Immature natural killer cell (primary cell): ENCODE measurements at regions not wholly inside any gene's neighbourhood (a gene's known extent, or its start where the extent isn't known, plus 50 kb on each side); places are given as distances from the start of the nearest gene placed in this dataset.

Source experiments
- DNase-seq, 3 donors: peaks; one replicate each; pipeline ENCODE4 v3.0.0; 2022; ENCODE audit warnings: mixed read lengths in 1 of 3
- H3K27ac Mint-ChIP-seq, 6 donors: one replicate each; pipeline ENCODE4 v1.8.0; 2020; ENCODE audit warnings: mixed read lengths in 6 of 6, mild to moderate bottlenecking in 5 of 6, inconsistent platforms in 4 of 6, moderate library complexity in 3 of 6
- H3K27me3 Mint-ChIP-seq, 3 donors: one replicate each; pipeline ENCODE4 v1.8.0; 2020 to 2021; ENCODE audit warnings: low read depth in 3 of 3, mild to moderate bottlenecking in 3 of 3, mixed read lengths in 3 of 3, moderate library complexity in 3 of 3, inconsistent platforms in 1 of 3
- H3K36me3 Mint-ChIP-seq, 3 donors: one replicate each; pipeline ENCODE4 v1.8.0; 2020; ENCODE audit warnings: mixed read lengths in 3 of 3, inconsistent platforms in 2 of 3, mild to moderate bottlenecking in 2 of 3
- H3K4me1 Mint-ChIP-seq, 2 donors: one replicate each; pipeline ENCODE4 v1.8.0; 2020; ENCODE audit warnings: inconsistent platforms in 2 of 2, mild to moderate bottlenecking in 2 of 2, mixed read lengths in 2 of 2, moderate library complexity in 1 of 2
- H3K4me3 Mint-ChIP-seq, 5 donors: one replicate each; pipeline ENCODE4 v1.8.0; 2020; ENCODE audit warnings: mild to moderate bottlenecking in 5 of 5, mixed read lengths in 5 of 5, inconsistent platforms in 3 of 5, moderate library complexity in 3 of 5
- H3K9me3 Mint-ChIP-seq, 6 donors: one replicate each; pipeline ENCODE4 v1.8.0; 2020; ENCODE audit warnings: mild to moderate bottlenecking in 6 of 6, mixed read lengths in 6 of 6, inconsistent platforms in 4 of 6, moderate library complexity in 3 of 6

DNA sequence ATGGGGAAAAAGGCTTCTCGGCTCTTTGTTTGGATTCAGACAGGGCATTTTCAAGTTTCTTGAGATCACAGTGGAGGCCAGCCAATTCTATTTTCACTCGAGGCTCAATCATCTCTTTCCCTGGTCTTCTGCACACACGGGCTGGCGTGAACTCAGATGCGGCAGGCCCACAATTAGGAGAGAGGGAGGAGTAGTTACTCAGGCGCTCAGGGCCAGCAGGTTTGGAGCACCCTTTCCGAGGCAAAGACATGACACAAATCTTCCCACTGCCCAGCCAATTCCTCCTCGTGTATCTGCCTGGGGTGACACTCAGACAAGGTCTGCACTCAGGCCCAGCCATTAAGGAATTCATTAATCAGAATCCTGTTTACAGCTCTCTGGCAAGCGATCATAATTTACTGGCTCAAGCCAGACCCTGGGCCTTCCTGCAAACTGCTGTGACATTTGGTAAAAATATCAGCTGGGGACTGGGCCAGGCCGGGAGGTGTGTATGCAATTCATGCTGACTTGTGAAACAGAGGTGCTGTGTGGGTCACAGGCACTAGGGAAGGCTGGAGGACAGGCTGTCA lies 68.1 kb upstream of the TLE3 start:
- H3K4me3 Mint-ChIP-seq: no peak overlapping the region
- H3K36me3 Mint-ChIP-seq: peaks cover 0 to 3% (median 0%) of the 10 kb centered on the region in 3 donors
- DNase-seq: no peak
- H3K27ac Mint-ChIP-seq: no peak overlapping the region
- no peaks in the 10 kb centered on the region for H3K9me3 Mint-ChIP-seq
- peaks cover 4 to 11% (median 10%) of the 10 kb centered on the region in 3 donors for H3K27me3 Mint-ChIP-seq
- H3K4me1 Mint-ChIP-seq: no peaks in the 10 kb centered on the region

DNA sequence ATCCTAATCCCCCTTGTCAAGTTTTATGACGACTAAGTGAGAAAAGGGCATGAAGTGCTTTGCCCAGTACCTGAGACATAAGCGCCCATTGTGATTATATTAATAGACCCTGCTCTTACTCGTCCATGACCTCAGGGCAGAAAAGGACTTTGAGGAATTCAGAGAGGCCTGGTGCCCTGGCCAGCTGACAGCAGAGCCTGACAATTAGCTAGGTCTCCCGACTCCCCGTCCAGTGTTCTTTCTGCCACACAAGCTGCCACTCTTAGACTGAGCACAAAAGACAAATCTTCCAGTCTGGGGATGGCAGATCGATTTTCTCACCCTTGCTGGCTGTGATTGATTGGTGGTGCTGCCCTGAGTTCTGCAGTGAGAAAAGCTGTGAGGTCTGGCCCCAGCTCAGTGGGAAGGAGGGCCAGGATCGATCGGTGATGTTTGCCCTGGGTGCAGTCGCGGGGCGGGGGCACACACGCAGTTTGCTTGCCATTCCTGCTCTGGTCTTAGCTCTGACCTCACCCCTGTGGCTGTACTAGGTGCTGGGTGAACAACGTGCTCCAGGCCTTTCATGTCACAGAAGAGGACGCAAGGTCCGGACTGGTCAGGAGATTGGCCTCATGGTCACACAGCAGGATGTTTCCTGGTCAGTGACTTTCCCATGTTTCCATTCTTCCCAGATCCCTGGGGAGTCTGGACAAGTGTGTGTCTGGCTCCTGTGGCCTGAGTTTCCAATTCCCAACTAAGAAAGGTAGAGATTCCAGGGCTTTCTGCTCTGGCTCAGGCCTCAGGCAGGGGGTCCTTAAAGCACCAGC lies 67.4 kb upstream of the TLE3 start:
- Mint-ChIP-seq H3K27ac (no peak overlapping the region), H3K27me3 (peaks cover 2 to 15% (median 10%) of the 10 kb centered on the region in 3 donors), H3K4me1 (no peaks in the 10 kb centered on the region), H3K9me3 (no peaks in the 10 kb centered on the region), H3K4me3 (no peak overlapping the region), H3K36me3 (peaks cover 0 to 3% (median 0%) of the 10 kb centered on the region in 3 donors)
- no peak for DNase-seq

- Mint-ChIP-seq H3K27ac (no peak overlapping the region), H3K36me3 (peaks cover 0 to 3% (median 0%) of the 10 kb centered on the region in 3 donors), H3K4me1 (no peaks in the 10 kb centered on the region), H3K27me3 (peaks cover 6 to 23% (median 10%) of the 10 kb centered on the region in 3 donors), H3K4me3 (no peak overlapping the region), H3K9me3 (no peaks in the 10 kb centered on the region)
- no peak for DNase-seq
These were observed 66.6 kb upstream of the TLE3 start for GRCh38 chr15:70164156-70164900.

GRCh38 chr15:70160803-70161565 lies 63.3 kb upstream of the TLE3 start:
- no peak for DNase-seq
- no peaks in the 10 kb centered on the region for H3K4me1 Mint-ChIP-seq
- no peak overlapping the region for H3K4me3 Mint-ChIP-seq
- no peak overlapping the region for H3K27ac Mint-ChIP-seq
- H3K9me3 Mint-ChIP-seq: no peaks in the 10 kb centered on the region
- H3K27me3 Mint-ChIP-seq: peaks cover 12 to 21% (median 17%) of the 10 kb centered on the region in 3 donors
- peaks cover 0 to 3% (median 0%) of the 10 kb centered on the region in 3 donors for H3K36me3 Mint-ChIP-seq

- peaks cover 0 to 3% (median 0%) of the 10 kb centered on the region in 3 donors for H3K36me3 Mint-ChIP-seq
- H3K4me3 Mint-ChIP-seq: no peak overlapping the region
- no peak for DNase-seq
- H3K27me3 Mint-ChIP-seq: peaks cover 12 to 17% (median 15%) of the 10 kb centered on the region in 3 donors
- no peaks in the 10 kb centered on the region for H3K9me3 Mint-ChIP-seq
- H3K4me1 Mint-ChIP-seq: no peaks in the 10 kb centered on the region
- no peak overlapping the region for H3K27ac Mint-ChIP-seq
These were observed 62.5 kb upstream of the TLE3 start for GRCh38 chr15:70160267-70160666.

- Mint-ChIP-seq H3K9me3 (no peaks in the 10 kb centered on the region), H3K27me3 (peaks cover 14 to 18% (median 17%) of the 10 kb centered on the region in 3 donors), H3K4me3 (no peak overlapping the region), H3K36me3 (peaks cover 0 to 3% (median 0%) of the 10 kb centered on the region in 3 donors), H3K27ac (no peak overlapping the region), H3K4me1 (no peaks in the 10 kb centered on the region)
- no peak for DNase-seq
These were observed 61.9 kb upstream of the TLE3 start for GRCh38 chr15:70159713-70160009.

DNA sequence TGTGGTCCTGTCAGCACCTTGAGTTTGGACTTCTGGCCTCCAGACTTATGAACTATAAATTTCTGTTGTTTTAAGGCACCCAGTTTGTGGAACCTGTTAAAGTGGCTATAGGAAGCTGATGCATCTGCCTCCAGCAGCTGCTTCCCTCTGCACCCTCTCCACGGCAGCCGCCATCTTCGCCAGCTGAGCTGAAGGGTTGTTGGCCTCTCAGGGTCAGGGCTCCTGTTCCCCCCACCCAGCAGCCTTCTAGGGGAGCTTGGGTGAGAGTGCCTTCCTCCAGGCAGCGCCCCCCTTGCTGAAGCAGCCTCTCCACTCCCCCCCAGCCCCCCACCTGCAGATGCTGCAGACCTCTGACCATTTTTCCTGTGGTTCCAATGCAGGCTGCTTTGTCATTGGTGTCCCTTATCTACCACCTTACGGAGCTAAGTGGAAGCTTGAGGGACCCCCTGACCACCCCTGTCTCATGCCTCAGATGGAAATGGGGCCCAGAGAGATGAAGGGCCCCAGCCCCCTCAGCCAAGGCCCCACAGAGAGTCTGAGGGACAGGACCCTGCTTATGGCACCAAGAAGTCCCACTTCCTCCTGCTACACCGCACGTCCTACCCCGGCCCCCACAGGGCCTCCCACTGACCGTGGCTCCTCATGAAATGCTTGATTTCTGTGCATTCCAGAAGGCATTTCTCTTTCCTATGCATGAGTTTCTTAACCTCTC lies 61.4 kb upstream of the TLE3 start:
- Mint-ChIP-seq H3K4me3 (no peak overlapping the region), H3K27ac (no peak overlapping the region), H3K36me3 (peaks cover 0 to 3% (median 0%) of the 10 kb centered on the region in 3 donors), H3K27me3 (peaks cover 14 to 23% (median 17%) of the 10 kb centered on the region in 3 donors), H3K9me3 (no peaks in the 10 kb centered on the region), H3K4me1 (no peaks in the 10 kb centered on the region)
- DNase-seq: no peak

GRCh38 chr15:70158309-70159000 lies 60.7 kb upstream of the TLE3 start:
- Mint-ChIP-seq H3K36me3 (peaks cover 0 to 3% (median 0%) of the 10 kb centered on the region in 3 donors), H3K27ac (no peak overlapping the region), H3K4me3 (no peak overlapping the region), H3K4me1 (no peaks in the 10 kb centered on the region), H3K9me3 (no peaks in the 10 kb centered on the region), H3K27me3 (peaks cover 14 to 23% (median 17%) of the 10 kb centered on the region in 3 donors)
- DNase-seq: no peak

DNA sequence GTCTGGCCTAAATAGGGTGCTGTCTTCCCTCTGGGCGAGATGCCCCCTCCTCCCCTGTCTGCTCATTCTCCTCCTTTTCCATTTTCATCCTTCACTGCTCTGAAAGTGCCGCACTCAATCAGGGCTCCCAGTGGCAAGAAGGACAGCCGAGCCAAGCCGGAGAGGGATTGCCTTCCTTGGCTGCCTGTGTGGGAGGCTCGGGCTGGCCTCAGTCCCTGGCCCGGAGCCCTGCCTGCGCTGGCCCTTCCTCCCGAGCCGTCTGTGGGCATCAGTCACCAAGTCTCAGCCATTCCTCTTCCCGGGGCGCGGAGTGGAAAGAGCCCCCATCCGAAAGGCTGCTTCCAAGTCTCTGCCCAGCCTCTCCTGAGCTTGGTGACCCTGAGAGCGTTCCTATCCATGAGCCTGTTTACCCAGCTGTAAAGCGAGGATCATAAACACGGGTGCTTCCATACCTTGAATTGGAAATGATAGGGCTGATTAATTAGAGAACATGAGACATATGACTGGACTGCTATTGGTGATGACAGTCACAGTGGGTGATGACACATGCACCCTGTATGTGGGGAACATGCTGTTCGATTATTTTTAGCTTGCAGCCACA lies 59.1 kb upstream of the TLE3 start:
- Mint-ChIP-seq H3K27ac (no peak overlapping the region), H3K27me3 (peaks cover 13 to 25% (median 20%) of the 10 kb centered on the region in 3 donors), H3K9me3 (no peaks in the 10 kb centered on the region), H3K4me3 (no peak overlapping the region), H3K4me1 (peaks cover 14 to 16% of the 10 kb centered on the region in 2 donors), H3K36me3 (peaks cover 0 to under 1% (median 0%) of the 10 kb centered on the region in 3 donors)
- no peak for DNase-seq

GRCh38 chr15:70154718-70155347 lies 57.1 kb upstream of the TLE3 start:
- no peak for DNase-seq
- H3K9me3 Mint-ChIP-seq: no peaks in the 10 kb centered on the region
- peaks cover 24 to 28% of the 10 kb centered on the region in 2 donors for H3K4me1 Mint-ChIP-seq
- no peaks in the 10 kb centered on the region for H3K36me3 Mint-ChIP-seq
- no peak overlapping the region for H3K27ac Mint-ChIP-seq
- H3K27me3 Mint-ChIP-seq: peaks cover 9 to 20% (median 9%) of the 10 kb centered on the region in 3 donors
- no peak overlapping the region for H3K4me3 Mint-ChIP-seq

DNA sequence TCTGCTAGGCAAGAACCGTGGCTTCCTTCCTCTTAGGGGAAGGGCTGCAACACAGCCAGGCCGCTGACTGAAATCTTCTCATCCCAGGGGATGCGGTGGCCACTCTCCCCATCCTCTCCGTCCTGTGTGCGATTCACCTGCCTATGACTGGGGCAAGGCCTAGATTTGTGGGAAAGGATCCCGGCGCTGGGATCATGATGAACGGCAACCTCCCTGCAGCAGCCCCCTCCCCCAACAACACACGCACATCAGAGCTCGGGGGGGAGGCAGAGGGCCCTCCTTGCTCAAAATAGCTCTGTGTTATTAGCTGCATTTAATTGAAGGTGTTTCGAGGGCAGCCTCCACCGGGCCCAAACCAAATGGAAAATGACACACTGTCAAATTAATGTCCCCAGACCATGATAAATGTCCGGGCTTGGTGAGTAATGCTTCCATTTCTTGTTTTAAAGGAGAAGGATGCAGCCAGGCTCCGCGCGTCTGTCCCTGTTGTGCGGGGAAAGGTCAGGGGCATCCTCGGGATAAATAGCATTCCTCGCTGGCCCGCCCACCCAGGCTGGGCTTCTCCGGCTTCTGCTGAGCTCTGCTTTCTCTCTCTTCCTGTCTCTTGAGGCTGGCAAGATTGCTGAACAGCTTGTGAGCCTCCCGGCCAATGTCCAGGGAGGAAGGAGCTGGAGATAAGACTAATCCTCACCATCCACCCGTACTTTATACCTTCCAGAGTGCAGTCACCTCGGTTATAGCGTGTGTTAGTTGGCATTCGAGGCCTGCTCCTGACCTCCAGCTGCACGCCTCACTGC lies 56.4 kb upstream of the TLE3 start:
- H3K4me1 Mint-ChIP-seq: peaks cover 24 to 28% of the 10 kb centered on the region in 2 donors
- no peaks in the 10 kb centered on the region for H3K9me3 Mint-ChIP-seq
- peaks cover 7 to 23% (median 12%) of the 10 kb centered on the region in 3 donors for H3K27me3 Mint-ChIP-seq
- H3K36me3 Mint-ChIP-seq: peaks cover 0 to 4% (median 0%) of the 10 kb centered on the region in 3 donors
- no peak overlapping the region for H3K27ac Mint-ChIP-seq
- H3K4me3 Mint-ChIP-seq: no peak overlapping the region
- no peak for DNase-seq
